GM23338 (cell line): ENCODE measurements at regions not wholly inside any gene's neighbourhood (a gene's known extent, or its start where the extent isn't known, plus 50 kb on each side); places are given as distances from the start of the nearest gene placed in this dataset.

Experiments
- ATAC-seq: fragments of 200-7000 bp; cut with Tn5 transposase; 3 replicates; pipeline ENCODE4 v1.9.1; 2020
- DNase-seq: peaks from one replicate; pipeline ENCODE4 v3.0.0-alpha.2; 2015; ENCODE audit warnings: low spot score
- H2AFZ ChIP-seq: fragments of 200-600 bp; sonication (generic); 2 replicates; pipeline ENCODE4 v1.8.0; 2016; ENCODE audit warnings: antibody characterized with exemption, mild to moderate bottlenecking, moderate library complexity
- H3F3A ChIP-seq: fragments of 200-600 bp; sonication (generic); replicated peaks from 2 replicates; pipeline ENCODE4 v1.8.0; 2017; ENCODE audit warnings: antibody characterized with exemption, mixed run types, low read depth
- H3K27ac ChIP-seq: fragments of 200-600 bp; sonication (generic); 2 replicates; pipeline ENCODE4 v1.6.1; 2016; ENCODE audit warnings: low read depth
- H3K27me3 ChIP-seq: fragments of 200-600 bp; sonication (generic); 2 replicates; pipeline ENCODE4 v1.8.0; 2016; ENCODE audit warnings: mild to moderate bottlenecking, mixed run types, moderate library complexity; ENCODE audit not compliant: insufficient read depth
- H3K36me3 ChIP-seq: fragments of 200-600 bp; sonication (generic); 2 replicates; pipeline ENCODE4 v1.8.0; 2016; ENCODE audit warnings: mild to moderate bottlenecking; ENCODE audit not compliant: insufficient read depth
- H3K4me1 ChIP-seq: fragments of 200-600 bp; sonication (generic); 2 replicates; pipeline ENCODE4 v1.8.0; 2016; ENCODE audit warnings: mild to moderate bottlenecking, moderate library complexity; ENCODE audit not compliant: insufficient read depth
- H3K4me2 ChIP-seq: fragments of 200-600 bp; sonication (generic); 2 replicates; pipeline ENCODE4 v1.7.1; 2017; ENCODE audit warnings: mixed run types
- H3K4me3 ChIP-seq: fragments of 200-600 bp; sonication (generic); 2 replicates; pipeline ENCODE4 v1.6.1; 2016; ENCODE audit warnings: mixed run types
- H3K79me2 ChIP-seq: fragments of 200-600 bp; sonication (generic); replicated peaks from 2 replicates; pipeline ENCODE4 v1.8.0; 2017; ENCODE audit warnings: mild to moderate bottlenecking; ENCODE audit not compliant: insufficient read depth
- H3K9me2 ChIP-seq: fragments of 200-600 bp; sonication (generic); 2 replicates; pipeline ENCODE4 v1.8.0; 2017; ENCODE audit not compliant: insufficient read depth
- H4K20me1 ChIP-seq: fragments of 200-600 bp; sonication (generic); replicated peaks from 2 replicates; pipeline ENCODE4 v1.8.0; 2017; ENCODE audit warnings: mild to moderate bottlenecking; ENCODE audit not compliant: insufficient read depth
- H3K27ac Mint-ChIP-seq: 2 replicates; pipeline ENCODE4 v1.8.0; 2020; ENCODE audit warnings: inconsistent platforms, mild to moderate bottlenecking, moderate library complexity, mixed read lengths
- H3K27me3 Mint-ChIP-seq: 3 replicates; pipeline ENCODE4 v1.8.0; 2022; ENCODE audit warnings: low read depth, mild to moderate bottlenecking, moderate library complexity, mixed read lengths, inconsistent platforms; ENCODE audit not compliant: insufficient read depth, poor library complexity
- H3K36me3 Mint-ChIP-seq: 3 replicates; pipeline ENCODE4 v1.8.0; 2021; ENCODE audit warnings: low read depth, mild to moderate bottlenecking, inconsistent platforms, moderate library complexity, mixed read lengths
- H3K4me1 Mint-ChIP-seq: 3 replicates; pipeline ENCODE4 v1.8.0; 2020; ENCODE audit warnings: mild to moderate bottlenecking, inconsistent platforms, mixed read lengths
- H3K4me3 Mint-ChIP-seq: 3 replicates; pipeline ENCODE4 v1.8.0; 2021; ENCODE audit warnings: moderate library complexity, mild to moderate bottlenecking, inconsistent platforms, mixed read lengths
- H3K9me3 Mint-ChIP-seq: 3 replicates; pipeline ENCODE4 v1.8.0; 2020; ENCODE audit warnings: moderate library complexity, mild to moderate bottlenecking, inconsistent platforms, mixed read lengths
- ETS1 ChIP-seq: IDR thresholded peaks from 2 replicates; pipeline ENCODE4 v1.6.1; 2016; ENCODE audit warnings: antibody characterized with exemption
- EZH2phosphoT487 ChIP-seq: fragments of 200-600 bp; sonication (generic); IDR thresholded peaks from one replicate; pipeline ENCODE4 v1.8.1; 2018; ENCODE audit warnings: antibody characterized with exemption; ENCODE audit not compliant: unreplicated experiment
- JUNB ChIP-seq: IDR thresholded peaks from one replicate; pipeline ENCODE4 v1.6.1; 2016; ENCODE audit warnings: antibody characterized with exemption; ENCODE audit not compliant: unreplicated experiment
- POLR2AphosphoS5 ChIP-seq: IDR thresholded peaks from 2 replicates; pipeline ENCODE4 v1.6.1; 2016; ENCODE audit warnings: antibody characterized with exemption, low read depth
- REST ChIP-seq: IDR thresholded peaks from one replicate; pipeline ENCODE4 v1.6.1; 2018; ENCODE audit warnings: antibody characterized with exemption; ENCODE audit not compliant: unreplicated experiment
- ZNF114 ChIP-seq: fragments of 250-450 bp; sonication (Bioruptor Pico); IDR thresholded peaks from 2 replicates; pipeline ENCODE4 v1.5.0; 2020; ENCODE audit warnings: mild to moderate bottlenecking, moderate library complexity
- ZNF462 ChIP-seq: fragments of 250-450 bp; sonication (Bioruptor Pico); IDR thresholded peaks from 2 replicates; pipeline ENCODE4 v1.5.0; 2020; ENCODE audit warnings: mild to moderate bottlenecking, moderate library complexity
- TF ChIP-seq, protein P1 (sequence below), 2 experiments: fragments of 200-600 bp in 1 of 2; sonication (generic) in 1 of 2; conservative IDR thresholded peaks; 2 replicates each; pipeline versions ENCODE4 v1.5.1 to v1.6.1; 2016 to 2017; ENCODE audit warnings: antibody characterized with exemption in 2 of 2, low read depth in 2 of 2, mild to moderate bottlenecking in 2 of 2, moderate library complexity in 1 of 2

DNA sequence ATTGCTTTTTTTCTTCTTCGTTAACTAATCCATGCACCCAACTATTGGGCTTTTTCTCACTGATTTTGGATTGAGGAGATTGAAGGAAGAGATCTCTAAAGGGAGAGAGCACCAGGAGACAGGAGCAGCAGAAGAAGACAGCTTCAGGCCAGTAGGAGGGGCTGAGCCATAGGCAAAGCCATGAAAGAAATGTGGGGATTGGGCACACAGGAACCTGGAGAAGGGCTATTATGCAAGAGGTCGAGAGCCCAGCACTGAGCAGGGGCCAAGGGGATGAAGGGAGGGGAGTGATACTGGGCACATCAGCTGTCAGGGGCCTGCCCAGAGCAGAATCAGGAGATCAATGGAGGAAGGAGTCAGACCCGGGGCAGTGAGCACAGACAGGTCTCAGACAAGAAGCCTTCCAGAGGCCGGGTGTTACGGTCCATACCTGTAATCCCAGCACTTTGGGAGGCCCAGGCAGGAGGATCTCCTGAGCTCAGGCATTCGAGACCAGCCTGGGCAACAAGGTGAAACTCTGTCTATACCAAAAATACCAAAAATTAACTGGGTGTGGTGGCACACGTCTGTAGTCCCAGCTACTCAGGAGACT lies 140.9 kb downstream of the BCOR start:
- no peaks in the 10 kb centered on the region for H3K9me3 Mint-ChIP-seq
- Histone ChIP-seq H3K36me3 (no peaks in the 10 kb centered on the region), H4K20me1 (no peaks in the 10 kb centered on the region), H3K27me3 (no peaks in the 10 kb centered on the region), H3K9me2 (no peaks in the 10 kb centered on the region), H3K79me2 (no peaks in the 10 kb centered on the region), H3F3A (no peaks in the 10 kb centered on the region), H2AFZ (no peak overlapping the region), H3K4me2 (no peak overlapping the region), H3K4me3 (no peak overlapping the region), H3K27ac (no peak overlapping the region), H3K4me1 (peaks cover 10% of the 10 kb centered on the region)
- peaks cover 25% of the 10 kb centered on the region for H3K4me1 Mint-ChIP-seq
- ATAC-seq (no peak), DNase-seq (no peak)
- peaks cover 3% of the 10 kb centered on the region for H3K27me3 Mint-ChIP-seq
- H3K36me3 Mint-ChIP-seq, result no peaks in the 10 kb centered on the region
- TF ChIP-seq POLR2AphosphoS5, result no peak
- TF ChIP-seq, protein P1, sequence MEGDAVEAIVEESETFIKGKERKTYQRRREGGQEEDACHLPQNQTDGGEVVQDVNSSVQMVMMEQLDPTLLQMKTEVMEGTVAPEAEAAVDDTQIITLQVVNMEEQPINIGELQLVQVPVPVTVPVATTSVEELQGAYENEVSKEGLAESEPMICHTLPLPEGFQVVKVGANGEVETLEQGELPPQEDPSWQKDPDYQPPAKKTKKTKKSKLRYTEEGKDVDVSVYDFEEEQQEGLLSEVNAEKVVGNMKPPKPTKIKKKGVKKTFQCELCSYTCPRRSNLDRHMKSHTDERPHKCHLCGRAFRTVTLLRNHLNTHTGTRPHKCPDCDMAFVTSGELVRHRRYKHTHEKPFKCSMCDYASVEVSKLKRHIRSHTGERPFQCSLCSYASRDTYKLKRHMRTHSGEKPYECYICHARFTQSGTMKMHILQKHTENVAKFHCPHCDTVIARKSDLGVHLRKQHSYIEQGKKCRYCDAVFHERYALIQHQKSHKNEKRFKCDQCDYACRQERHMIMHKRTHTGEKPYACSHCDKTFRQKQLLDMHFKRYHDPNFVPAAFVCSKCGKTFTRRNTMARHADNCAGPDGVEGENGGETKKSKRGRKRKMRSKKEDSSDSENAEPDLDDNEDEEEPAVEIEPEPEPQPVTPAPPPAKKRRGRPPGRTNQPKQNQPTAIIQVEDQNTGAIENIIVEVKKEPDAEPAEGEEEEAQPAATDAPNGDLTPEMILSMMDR (conservative IDR thresholded peaks at IDR 0.05; ENCODE audit: low read depth in 2 of 2), result peak in 1 of 2 experiments; percentile 39; a peak in 2 of 4 replicates
- H3K4me3 Mint-ChIP-seq, result no peak overlapping the region
- no peak overlapping the region for H3K27ac Mint-ChIP-seq

- Mint-ChIP-seq H3K4me1 (peaks cover 25% of the 10 kb centered on the region), H3K27me3 (peaks cover 3% of the 10 kb centered on the region), H3K4me3 (no peak overlapping the region), H3K27ac (no peak overlapping the region), H3K9me3 (no peaks in the 10 kb centered on the region), H3K36me3 (no peaks in the 10 kb centered on the region)
- H3K9me2 ChIP-seq, result no peaks in the 10 kb centered on the region
- no peak for ATAC-seq
- DNase-seq, result no peak
- H2AFZ ChIP-seq, result no peak overlapping the region
- H3K36me3 ChIP-seq, result no peaks in the 10 kb centered on the region
- no peaks in the 10 kb centered on the region for H3K79me2 ChIP-seq
- no peaks in the 10 kb centered on the region for H4K20me1 ChIP-seq
- no peak overlapping the region for H3K4me3 ChIP-seq
- H3K27ac ChIP-seq, result no peak overlapping the region
- no peaks in the 10 kb centered on the region for H3K27me3 ChIP-seq
- peaks cover 10% of the 10 kb centered on the region for H3K4me1 ChIP-seq
- no peak overlapping the region for H3K4me2 ChIP-seq
- no peaks in the 10 kb centered on the region for H3F3A ChIP-seq
- TF ChIP-seq JUNB (no peak), EZH2phosphoT487 (no peak), REST (no peak), ZNF462 (no peak), ETS1 (no peak), ZNF114 (CRISPR knock-in tag) (no peak)
These were observed 139.8 kb downstream of the BCOR start for GRCh38 chrX:39957816-39958566.
